ENCODE measurements at regions not wholly inside any gene's neighbourhood (a gene's known extent, or its start where the extent isn't known, plus 50 kb on each side); places are given as distances from the start of the nearest gene placed in this dataset.

DNA sequence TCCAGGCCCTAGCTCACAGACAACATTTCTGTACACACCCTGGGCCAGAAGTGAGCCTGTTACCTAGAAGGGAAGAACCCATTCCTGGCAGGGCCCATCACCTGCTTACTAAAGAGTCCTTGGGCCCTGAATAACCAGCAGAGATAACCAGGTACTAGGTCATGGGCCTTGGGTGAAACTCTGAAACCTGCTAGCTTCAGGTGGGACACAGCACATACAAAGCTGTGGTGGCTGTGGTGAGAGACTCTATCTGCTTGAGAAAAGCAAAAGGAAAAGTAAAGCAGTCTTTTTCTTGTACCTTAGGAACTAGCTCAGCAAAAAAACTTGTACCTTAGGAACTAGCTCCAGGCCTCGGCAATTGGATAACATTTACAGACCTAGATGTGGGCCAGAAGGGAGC lies 1895.9 kb upstream of the PCDH20 start:
- Histone ChIP-seq H4K20me1 (ENCODE audit: low read depth, low read length) (no peaks in the 10 kb centered on the region), H3K4me2 (ENCODE audit: low read depth, low read length, poor library complexity, severe bottlenecking) (no peak overlapping the region), H3K9ac (ENCODE audit: low read length) (no peak overlapping the region), H3K9me3 (ENCODE audit: insufficient read depth, low read length) (no peaks in the 10 kb centered on the region), H3K27me3 (ENCODE audit: low read length) (no peaks in the 10 kb centered on the region), H3K4me3 (ENCODE audit: insufficient read depth, low read length, poor library complexity, severe bottlenecking) (no peak overlapping the region), H3K36me3 (ENCODE audit: low read length) (no peaks in the 10 kb centered on the region), H2AFZ (ENCODE audit: low read depth, low read length, severe bottlenecking) (no peak overlapping the region), H3K27ac (ENCODE audit: low read depth, low read length) (no peak overlapping the region), H3F3A (ENCODE audit: insufficient read depth) (no peaks in the 10 kb centered on the region), H3K9me2 (replicated peaks; ENCODE audit: insufficient read depth, low read length) (no peaks in the 10 kb centered on the region; the same call in 1 of the 2 replicates), H3K79me2 (ENCODE audit: insufficient read depth, low read length) (no peaks in the 10 kb centered on the region)
- no peak for TF ChIP-seq EZH2phosphoT487 (conservative IDR thresholded peaks at IDR 0.05; ENCODE audit: low read length)
- TF ChIP-seq, protein P1, sequence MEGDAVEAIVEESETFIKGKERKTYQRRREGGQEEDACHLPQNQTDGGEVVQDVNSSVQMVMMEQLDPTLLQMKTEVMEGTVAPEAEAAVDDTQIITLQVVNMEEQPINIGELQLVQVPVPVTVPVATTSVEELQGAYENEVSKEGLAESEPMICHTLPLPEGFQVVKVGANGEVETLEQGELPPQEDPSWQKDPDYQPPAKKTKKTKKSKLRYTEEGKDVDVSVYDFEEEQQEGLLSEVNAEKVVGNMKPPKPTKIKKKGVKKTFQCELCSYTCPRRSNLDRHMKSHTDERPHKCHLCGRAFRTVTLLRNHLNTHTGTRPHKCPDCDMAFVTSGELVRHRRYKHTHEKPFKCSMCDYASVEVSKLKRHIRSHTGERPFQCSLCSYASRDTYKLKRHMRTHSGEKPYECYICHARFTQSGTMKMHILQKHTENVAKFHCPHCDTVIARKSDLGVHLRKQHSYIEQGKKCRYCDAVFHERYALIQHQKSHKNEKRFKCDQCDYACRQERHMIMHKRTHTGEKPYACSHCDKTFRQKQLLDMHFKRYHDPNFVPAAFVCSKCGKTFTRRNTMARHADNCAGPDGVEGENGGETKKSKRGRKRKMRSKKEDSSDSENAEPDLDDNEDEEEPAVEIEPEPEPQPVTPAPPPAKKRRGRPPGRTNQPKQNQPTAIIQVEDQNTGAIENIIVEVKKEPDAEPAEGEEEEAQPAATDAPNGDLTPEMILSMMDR (IDR thresholded peaks at IDR 0.05; ENCODE audit: insufficient read depth, low read length, poor library complexity, severe bottlenecking) = no peak

- Histone ChIP-seq H3K79me2 (ENCODE audit: insufficient read depth, low read length) (no peaks in the 10 kb centered on the region), H3K27me3 (ENCODE audit: low read length) (no peaks in the 10 kb centered on the region), H3K9ac (ENCODE audit: low read length) (no peak overlapping the region), H2AFZ (ENCODE audit: low read depth, low read length, severe bottlenecking) (no peak overlapping the region), H3K36me3 (ENCODE audit: low read length) (no peaks in the 10 kb centered on the region), H3K4me2 (ENCODE audit: low read depth, low read length, poor library complexity, severe bottlenecking) (no peak overlapping the region), H3K4me3 (ENCODE audit: insufficient read depth, low read length, poor library complexity, severe bottlenecking) (no peak overlapping the region), H4K20me1 (ENCODE audit: low read depth, low read length) (no peaks in the 10 kb centered on the region), H3K9me3 (ENCODE audit: insufficient read depth, low read length) (no peaks in the 10 kb centered on the region), H3K27ac (ENCODE audit: low read depth, low read length) (no peak overlapping the region), H3K9me2 (replicated peaks; ENCODE audit: insufficient read depth, low read length) (no peaks in the 10 kb centered on the region; the same call in 1 of the 2 replicates), H3F3A (ENCODE audit: insufficient read depth) (no peaks in the 10 kb centered on the region)
- TF ChIP-seq, protein P1 (IDR thresholded peaks at IDR 0.05; ENCODE audit: insufficient read depth, low read length, poor library complexity, severe bottlenecking) = no peak
- TF ChIP-seq EZH2phosphoT487 (conservative IDR thresholded peaks at IDR 0.05; ENCODE audit: low read length) = no peak
Observed at GRCh38 chr13:63308549-63309165, 1893.0 kb upstream of the PCDH20 start.

DNA sequence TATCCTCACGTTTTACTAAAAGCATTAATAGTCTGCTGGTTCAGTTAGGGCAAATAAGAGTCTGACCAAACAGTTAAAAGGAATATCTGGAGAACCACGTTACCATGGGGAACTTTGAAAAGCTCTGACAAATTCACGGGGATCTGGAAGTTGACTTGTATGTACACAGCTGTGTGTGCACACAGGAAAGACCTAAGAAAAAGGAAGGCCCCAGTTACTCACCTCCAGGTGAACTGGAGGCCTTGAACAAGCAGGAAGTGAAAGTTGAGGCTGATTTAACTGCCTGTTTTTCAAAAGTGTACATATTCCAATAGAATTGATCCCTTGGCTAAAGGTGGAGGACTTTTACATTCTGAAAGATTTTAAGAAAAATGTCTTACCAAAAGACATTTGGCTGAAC lies 1891.6 kb upstream of the PCDH20 start:
- no peak overlapping the region for H3K9ac ChIP-seq (ENCODE audit: low read length)
- no peaks in the 10 kb centered on the region for H3F3A ChIP-seq (ENCODE audit: insufficient read depth)

More for the DNA sequence above, 1891.6 kb upstream of the PCDH20 start:
- Histone ChIP-seq H3K4me3 (ENCODE audit: insufficient read depth, low read length, poor library complexity, severe bottlenecking) (no peak overlapping the region), H3K27me3 (ENCODE audit: low read length) (no peaks in the 10 kb centered on the region), H2AFZ (ENCODE audit: low read depth, low read length, severe bottlenecking) (peak overlapping the region; percentile 25), H3K9me3 (ENCODE audit: insufficient read depth, low read length) (no peaks in the 10 kb centered on the region), H3K4me2 (ENCODE audit: low read depth, low read length, poor library complexity, severe bottlenecking) (no peak overlapping the region), H3K79me2 (ENCODE audit: insufficient read depth, low read length) (no peaks in the 10 kb centered on the region), H3K9me2 (replicated peaks; ENCODE audit: insufficient read depth, low read length) (no peaks in the 10 kb centered on the region), H3K36me3 (ENCODE audit: low read length) (no peaks in the 10 kb centered on the region), H4K20me1 (ENCODE audit: low read depth, low read length) (no peaks in the 10 kb centered on the region), H3K27ac (ENCODE audit: low read depth, low read length) (no peak overlapping the region)
- TF ChIP-seq, protein P1 (IDR thresholded peaks at IDR 0.05; ENCODE audit: insufficient read depth, low read length, poor library complexity, severe bottlenecking) = no peak
- no peak for TF ChIP-seq EZH2phosphoT487 (conservative IDR thresholded peaks at IDR 0.05; ENCODE audit: low read length)

Data from SU-DHL-6 (cell line).